GM19239 (cell line): ENCODE measurements at regions not wholly inside any gene's neighbourhood (a gene's known extent, or its start where the extent isn't known, plus 50 kb on each side); places are given as distances from the start of the nearest gene placed in this dataset.
"Not testable (repeated sequence)": the region's sequence is repeated elsewhere in the genome, so short reads cannot be mapped to it uniquely, and the experiment has no call there.

ENCODE experiments used
- DNase-seq: peaks from one replicate; pipeline ENCODE4 v3.0.0; 2011; ENCODE audit warnings: low spot score; ENCODE audit not compliant: insufficient read length
- FAIRE-seq: peaks from 2 replicates; lab custom pipeline; 2011; peaks lifted over from hg19 to GRCh38; lab: Jason Lieb, UNC

DNA sequence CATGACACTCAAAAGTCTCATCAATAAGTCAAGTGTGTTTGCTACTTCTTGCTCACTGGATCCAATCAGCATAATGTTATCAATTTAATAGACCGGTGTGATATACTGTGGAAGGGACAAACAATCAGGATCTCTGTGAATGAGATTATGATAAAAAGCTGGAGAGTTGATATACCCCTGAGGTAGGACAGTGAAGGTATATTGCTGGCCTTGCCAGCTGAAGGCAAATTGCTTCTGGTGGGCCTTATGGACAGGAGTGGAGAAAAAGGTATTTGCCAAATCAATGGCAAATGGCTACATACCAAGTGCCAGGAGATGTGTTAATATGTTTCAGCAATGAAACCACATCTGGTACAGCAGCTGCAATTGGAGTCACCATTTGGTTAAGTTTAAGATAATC, 134.4 kb upstream of the TENT5A start:
- not testable (repeated sequence) for FAIRE-seq, DNase-seq

DNA sequence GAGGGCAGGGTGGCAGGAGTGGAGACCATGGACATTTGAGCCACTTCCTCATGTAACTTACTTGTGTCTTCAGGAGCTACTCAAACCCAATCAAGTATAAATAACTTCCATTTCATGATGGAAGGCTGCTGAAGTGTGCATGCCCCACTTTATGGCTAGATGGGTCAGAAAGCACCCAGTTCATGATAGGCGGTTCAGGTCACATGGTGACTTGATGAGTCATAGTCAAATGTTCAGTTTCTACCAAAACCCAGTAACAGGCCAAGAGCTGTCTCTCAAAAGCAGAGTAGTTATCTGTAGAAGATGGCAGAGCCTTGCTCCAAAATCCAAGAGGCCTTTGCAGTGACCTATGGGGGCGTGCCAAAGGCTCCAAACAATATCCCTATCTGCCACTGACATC, 133.7 kb upstream of the TENT5A start:
- FAIRE-seq: no peak
- no peak for DNase-seq

DNA sequence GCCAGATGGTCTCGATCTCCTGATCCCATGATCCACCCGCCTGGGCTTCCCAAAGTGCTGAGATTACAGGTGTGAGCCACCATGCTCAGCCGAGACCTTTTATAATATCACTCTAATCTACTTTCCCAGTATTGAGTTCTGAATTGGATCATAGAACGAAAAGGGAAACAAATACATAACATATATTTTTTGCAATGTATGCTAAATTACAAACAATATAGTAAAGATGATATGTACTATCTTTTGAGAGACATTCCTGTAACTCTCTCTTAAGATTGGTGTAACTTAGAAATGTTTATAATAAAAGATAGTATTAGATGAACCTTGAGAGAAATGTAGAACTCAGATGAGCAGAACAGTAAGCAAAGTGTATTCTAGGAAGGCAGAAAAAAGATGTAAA, 129.2 kb upstream of the TENT5A start:
- DNase-seq (no peak), FAIRE-seq (no peak)

DNA sequence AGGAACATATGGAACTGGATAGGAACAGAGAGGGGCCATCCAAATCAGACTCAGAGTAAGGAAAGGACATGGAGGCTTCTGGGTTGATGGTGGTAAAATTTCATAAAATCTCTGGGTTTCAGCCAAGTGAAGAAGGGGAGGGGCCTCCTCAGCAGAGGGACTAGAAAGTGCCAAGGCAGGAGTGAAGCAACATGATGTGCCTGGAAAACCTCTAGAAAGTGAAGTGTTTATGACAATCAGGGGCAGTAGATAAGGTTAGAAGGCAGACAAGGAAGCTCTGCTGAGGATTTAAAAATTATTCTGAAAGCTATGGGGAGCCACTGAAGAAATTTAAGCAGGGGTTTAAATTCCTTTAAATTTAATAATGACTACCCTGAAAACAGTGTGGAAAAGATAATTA, 126.0 kb upstream of the TENT5A start:
- FAIRE-seq: no peak
- DNase-seq: no peak

DNA sequence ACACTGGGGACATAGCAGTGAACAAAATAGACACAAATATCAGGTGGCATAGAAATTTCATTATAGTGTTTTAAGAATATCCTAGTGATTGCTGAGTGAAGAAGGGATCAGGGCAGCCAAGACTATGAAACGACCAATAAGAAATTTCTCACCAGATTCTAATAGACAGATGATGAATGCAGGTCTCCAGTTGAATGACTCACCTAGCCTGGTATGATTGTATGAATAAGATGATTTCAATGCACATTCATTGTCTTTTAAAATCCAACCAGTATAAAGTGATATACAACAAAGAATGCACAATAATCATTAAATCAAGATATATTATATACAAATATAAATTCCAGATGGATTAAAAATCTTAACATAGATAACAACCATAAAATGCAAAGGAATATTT, 124.5 kb upstream of the TENT5A start:
- no peak for FAIRE-seq
- no peak for DNase-seq

DNA sequence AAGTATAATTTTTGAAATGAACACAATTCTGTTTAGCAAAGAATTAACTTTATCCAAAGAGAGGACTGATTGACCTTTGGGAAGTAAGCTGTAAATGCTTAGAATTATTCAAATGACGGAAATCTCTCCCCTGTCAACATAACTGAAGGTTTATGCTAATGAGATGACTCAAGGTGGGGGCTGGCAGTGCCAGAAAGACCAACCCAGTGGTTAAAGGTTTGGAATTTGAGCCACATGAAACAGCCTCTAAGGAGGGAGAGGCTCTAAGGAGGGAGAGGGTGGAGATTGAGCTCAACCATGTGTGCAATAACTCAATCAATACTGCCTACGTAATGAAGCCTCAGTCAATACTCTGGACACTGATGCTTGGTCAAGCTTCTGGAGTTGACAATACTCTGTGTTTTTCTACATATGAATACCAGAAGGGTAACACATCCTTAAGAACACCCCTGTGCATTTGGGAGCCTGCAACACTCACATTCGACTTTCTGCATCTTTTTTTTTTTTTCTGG, 123.4 kb upstream of the TENT5A start:
- FAIRE-seq (no peak), DNase-seq (no peak)

DNA sequence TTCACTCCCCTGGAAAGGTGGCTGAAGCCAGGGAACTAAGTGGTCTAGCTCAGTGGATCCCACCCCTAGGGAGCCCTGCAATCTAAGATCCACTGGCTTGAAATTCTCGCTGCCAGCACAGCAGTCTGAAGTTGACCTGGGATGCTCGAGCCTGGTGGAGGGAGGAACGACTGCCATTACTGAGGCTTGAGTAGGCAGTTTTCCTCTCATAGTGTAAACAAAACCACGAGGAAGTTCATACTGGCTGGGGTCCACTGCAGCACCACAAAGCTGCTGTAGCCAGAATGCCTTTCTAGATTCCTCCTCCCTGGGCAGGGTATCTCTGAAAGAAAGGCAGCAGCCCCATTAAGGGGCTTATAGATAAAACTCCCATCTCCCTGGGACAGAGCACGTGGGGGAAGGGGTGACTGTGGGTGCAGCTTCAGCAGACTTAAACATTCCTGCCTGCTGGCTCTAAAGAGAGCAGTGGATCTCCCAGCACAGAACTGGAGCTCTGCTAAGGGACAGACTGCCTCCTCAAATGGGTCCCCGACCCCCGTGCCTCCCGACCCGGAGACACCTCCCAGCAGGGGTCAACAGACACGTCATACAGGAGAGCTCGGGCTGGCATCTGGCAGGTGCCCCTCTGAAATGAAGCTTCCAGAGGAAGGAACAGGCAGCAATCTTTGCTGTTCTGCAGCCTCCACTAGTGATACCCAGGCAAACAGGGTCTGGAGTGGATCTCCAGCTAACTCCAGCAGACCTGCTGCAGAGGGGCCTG, 117.4 kb upstream of the TENT5A start:
- FAIRE-seq, DNase-seq: not testable (repeated sequence)

DNA sequence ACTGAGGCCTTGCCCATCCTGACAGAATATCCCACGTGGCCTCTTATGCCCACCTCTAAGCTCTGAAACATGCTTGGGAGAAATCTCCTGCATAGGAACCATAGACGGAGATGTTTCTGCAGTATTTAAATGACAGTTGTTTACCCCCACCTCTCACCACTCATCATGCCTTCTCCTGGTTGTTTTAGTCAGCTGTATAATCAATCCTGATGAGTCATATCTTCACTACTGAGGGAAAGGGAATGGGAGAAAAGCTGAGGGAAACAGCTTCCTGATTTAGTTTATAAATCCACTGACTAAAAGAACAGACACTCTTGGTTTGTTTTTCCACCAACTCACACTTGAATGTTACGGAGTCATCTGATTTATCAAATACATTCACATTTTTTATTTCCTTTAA, 113.2 kb upstream of the TENT5A start:
- DNase-seq (no peak), FAIRE-seq (no peak)

DNA sequence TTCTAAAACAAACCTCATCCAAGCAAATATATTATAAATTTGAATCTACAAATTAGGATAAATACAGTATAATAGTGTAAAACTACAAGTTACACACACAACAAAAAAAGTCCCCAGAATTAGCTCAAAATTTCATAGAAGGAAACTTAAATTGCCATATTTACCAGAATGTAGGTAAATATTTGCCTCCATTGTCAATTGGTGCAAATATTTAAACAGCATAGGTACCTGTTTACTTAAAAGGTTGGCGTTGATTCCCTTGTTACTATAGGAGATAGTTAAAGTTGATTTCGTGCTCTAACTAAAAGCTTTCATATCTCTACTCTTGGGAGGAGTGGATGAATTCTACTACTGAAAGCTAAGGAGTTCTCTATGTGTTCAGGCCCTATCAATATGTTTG, 111.6 kb upstream of the TENT5A start:
- no peak for DNase-seq

DNA sequence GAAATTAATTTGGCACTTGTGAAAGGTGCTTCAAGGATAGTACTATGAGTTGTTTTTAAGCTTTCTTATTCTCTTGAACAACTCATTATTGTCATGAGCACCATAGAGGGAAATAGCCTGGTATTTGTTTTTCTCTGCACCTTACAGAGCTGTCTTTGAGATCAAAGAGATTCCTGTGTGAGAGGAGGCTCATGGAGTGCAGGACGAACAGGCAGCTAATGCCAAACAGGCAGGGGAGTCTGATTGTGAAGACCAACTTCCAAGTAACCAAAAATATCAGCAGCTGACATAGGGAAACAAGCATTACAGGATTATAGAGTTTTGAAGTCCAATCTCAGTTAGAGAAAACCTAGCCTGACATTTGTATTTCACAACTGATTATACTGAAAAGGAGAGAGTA, 110.6 kb upstream of the TENT5A start:
- no peak for DNase-seq
- FAIRE-seq: no peak

More for the DNA sequence above, 111.6 kb upstream of the TENT5A start:
- no peak for FAIRE-seq

DNA sequence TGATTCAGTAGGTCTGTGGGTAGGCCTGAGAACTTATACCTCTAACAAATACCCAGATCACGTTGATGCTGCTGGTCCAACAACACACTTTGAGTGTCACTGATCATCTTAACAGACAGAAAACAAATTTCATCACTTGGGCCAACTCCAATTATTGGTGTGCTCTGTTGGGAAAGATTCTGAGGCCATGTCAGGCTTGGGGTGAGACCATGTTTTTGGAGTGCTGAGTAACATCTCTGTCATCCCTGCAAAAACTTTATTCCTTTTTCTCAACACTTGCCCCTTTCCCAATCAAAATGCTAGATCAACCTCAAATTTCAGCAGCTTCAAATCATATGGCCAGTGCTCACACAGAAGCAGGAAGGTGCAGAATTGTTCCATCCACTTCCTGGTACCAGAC, 108.8 kb upstream of the TENT5A start:
- DNase-seq (no peak), FAIRE-seq (no peak)

DNA sequence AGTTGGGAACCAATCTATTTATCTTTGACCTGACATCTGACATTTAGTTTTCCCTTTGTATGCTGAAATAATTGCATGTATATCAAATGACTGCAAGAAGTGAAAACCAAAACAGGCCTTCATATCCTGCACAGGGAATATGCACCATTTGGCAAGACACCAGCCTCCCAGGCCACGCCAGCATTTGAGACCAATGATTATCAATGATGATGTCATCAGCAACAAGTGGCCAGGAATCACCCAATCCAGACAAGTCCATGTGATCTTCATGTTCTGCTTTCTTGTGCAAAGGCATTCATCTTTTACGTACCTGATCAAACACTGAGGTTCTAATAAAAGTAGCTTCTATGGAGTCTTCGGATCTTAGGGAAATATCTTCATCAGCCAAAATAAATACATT, 107.4 kb upstream of the TENT5A start:
- DNase-seq (no peak), FAIRE-seq (no peak)

DNA sequence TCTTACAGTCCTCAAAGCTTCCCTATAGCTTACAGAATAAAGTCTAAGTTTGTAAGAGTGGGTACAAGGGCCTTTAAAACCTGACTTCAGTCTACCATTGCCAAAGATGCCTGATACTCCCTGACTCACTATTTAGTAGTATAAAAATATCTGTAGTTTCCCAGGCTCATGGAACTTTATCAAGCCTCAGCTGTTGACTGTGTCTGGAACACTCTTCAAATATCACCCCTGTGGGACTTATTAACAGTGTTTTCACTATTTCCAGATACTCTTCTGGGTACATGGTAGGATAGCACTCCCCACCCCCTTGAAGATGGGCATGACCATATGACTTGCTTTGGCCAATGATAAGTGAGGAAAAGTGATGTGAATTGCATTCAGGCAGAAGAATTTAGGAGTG, 105.3 kb upstream of the TENT5A start:
- no peak for FAIRE-seq
- no peak for DNase-seq

DNA sequence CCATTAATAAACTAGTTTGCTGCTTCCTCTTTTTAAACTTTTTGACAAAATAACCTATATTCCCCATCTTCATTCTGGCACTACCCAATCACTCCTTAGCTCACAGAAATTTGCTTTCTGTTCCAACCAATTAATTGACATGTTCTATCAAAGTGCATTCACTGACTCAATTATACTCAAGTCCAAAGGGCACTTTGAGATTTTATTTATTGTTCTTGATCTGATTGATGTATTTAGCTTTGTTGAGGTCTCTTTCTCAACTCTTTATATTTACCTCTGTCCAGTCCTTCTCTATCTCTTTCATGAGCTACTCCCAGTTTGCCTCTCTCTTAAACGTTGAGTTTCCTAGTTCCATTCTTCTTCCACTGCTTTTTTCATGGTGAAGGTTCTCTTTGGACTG, 104.4 kb upstream of the TENT5A start:
- FAIRE-seq (no peak), DNase-seq (no peak)

DNA sequence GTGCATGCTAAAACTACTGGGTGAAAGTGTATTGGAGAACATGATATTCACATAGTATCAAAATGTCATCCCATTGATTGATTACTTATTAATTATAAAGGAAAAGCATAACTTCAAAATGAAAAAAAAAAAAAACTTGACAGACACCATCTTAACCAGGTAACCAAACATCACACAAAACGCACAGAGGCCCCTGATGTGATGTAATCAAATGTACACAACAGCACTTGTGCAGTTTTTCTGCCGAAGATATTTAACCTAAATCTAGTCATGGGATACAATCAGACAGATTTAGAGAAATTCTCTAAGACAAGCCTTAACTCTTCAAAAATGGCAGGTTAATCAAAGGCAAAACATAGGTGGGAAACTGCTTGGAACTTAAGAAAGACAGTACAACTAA, 102.0 kb upstream of the TENT5A start:
- DNase-seq (no peak), FAIRE-seq (no peak)

DNA sequence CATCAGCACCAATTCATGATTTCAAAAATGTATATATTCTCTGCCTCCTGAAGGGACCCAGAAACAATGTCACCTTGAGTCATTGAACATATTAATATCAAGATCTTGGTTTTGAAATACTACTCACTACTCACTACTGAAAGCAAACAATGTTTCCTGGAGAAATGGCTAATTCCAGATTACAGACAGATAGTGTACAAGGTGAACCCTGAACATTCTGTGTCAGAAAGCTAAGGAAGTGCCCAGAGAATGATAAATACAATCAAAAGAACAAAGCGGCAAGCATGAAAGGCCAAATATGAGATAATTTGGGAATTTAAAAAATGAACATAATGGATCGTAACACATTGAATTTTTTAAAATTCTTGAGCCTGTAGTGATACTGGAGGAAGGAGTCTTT, 101.5 kb upstream of the TENT5A start:
- DNase-seq (no peak), FAIRE-seq (no peak)

DNA sequence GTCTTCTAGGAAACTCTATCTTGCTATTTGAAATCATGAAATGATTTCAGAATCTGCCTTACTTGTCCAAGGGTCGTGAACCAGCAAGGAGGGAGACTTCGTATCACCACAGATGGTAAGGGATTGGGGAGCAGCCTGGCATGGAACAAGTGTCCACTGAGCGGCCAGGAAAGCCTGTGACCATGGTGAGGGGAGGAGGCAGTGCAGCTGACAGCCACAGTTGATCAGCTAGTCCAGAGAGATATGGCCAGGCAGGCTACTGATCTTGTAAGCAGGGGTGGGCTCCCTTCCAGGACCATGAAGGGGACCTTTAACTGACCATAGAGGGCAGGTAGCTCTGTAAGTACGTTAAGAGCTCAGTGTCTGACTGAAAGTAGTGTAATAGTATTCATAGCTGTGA, 96.8 kb upstream of the TENT5A start:
- DNase-seq (no peak), FAIRE-seq (no peak)

DNA sequence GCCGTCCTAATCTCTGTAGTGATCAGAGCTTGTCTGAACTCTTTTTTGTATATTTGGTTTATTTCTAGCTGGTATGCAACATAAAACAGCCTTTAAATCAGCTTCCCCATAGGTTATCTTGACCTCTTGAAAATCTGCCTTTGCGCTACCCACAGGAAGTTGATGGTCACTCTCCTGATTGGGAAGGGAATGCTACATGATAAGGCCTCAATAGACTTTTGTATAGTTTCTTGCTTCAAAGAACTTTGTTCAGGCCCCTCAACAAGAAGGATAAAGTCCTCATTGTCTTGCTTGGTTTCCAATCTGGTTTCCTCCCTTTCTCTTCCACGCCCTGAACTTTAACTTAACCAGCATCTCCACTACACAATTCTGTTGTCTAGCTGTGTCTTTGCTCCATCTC, 95.4 kb upstream of the TENT5A start:
- FAIRE-seq: no peak
- DNase-seq: no peak

DNA sequence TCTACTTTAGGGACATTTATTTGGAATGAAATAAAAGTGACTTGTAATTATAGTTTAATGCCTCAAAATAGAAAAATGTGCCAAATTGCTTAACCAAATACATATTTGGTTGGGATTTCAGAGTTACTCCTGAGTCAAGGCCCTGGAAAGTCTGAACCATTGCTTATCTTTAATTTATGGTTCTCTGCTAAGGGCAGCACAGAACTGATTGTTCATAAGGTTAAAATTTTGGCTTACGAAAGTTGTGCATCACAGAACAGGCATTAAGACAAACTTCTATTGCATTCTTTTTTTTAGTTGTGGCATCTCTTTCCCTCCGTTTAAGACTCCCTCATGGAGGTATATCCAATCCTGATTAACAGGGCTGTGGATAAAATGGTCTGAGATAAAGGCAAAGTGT, 92.2 kb upstream of the TENT5A start:
- FAIRE-seq (no peak), DNase-seq (no peak)

DNA sequence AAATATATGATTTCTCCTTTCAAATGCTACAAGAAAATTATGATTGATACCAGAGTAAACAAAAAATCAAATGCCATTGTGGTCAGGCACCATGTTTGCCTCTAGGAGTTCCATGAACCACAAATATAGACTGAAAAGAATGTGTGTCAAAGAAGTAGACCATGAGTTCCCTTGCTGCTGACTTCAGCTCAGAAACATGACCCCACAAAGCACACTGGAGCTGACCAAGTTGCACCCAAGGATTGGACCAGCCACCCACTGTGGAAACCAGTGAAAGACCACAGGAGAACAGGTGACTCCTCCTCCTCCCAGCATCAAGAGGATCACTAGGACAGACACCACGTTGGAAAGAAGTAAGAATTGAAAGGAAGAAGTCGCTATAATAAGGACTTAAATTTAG, 90.8 kb upstream of the TENT5A start:
- no peak for DNase-seq
- FAIRE-seq: no peak

DNA sequence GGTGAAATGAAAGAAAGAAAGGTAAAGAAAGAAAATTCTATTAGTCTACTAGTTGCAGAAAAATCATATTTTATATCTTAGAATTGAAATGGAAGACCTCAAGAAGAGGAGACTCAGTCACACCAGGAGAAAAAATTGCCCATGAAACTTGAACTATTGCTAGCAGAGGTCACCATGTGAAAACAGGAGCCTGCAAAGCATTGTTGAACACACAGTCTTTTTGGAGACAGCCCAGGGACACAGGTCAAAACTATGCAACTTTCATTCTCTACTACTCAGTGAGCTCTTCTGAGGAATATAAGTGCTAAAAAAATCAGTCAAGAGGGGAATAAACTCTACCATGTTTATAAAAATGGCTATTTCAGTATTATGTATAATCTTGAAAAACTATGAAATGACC, 89.8 kb upstream of the TENT5A start:
- FAIRE-seq (no peak), DNase-seq (no peak)

DNA sequence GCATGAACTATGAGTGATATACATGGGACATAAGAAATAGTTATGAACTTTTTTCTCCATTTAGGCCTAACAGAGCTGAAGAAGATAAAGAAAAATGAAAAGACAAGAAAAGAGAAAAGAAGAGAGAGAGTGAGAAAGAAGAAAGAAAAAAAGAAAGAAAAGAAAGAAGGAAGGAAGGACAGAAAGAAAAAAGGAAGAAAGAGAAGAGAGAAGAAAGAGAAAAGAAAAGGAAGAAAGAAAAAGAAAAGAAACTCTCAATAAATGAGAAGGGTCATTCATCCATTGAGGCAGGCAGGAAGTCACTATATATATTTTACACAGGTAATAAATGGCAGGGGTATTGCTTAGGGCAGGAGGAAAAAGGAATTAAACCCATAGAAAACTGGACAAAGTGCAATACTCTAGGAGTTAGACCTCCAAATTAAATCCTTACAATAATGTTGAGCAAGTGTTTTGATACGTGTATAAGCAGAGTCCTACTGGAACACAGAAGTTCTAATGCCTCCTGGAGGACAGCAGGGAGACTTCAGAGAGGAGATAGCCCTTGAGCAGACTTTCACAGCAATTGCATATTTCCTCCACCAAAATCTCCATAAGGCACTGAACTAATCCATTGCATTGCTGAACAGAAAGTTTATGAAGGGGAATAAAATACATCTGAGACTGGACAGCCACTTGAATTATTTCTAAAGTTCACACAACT, 86.4 kb upstream of the TENT5A start:
- no peak for FAIRE-seq

More for the DNA sequence above, 86.4 kb upstream of the TENT5A start:
- DNase-seq: no peak
